LNCaP clone FGC (cell line): ENCODE measurements at regions not wholly inside any gene's neighbourhood (a gene's known extent, or its start where the extent isn't known, plus 50 kb on each side); places are given as distances from the start of the nearest gene placed in this dataset.

ENCODE experiments used
- DNase-seq: peaks from one replicate; pipeline ENCODE4 v3.0.0-alpha.2; 2011; ENCODE audit warnings: low read depth
- H3K4me3 ChIP-seq: 2 replicates; pipeline ENCODE4 v1.5.1; 2011; ENCODE audit warnings: mild to moderate bottlenecking, low read depth, low read length, control low read depth
- TF ChIP-seq, protein P1 (sequence below): IDR thresholded peaks from 2 replicates; pipeline ENCODE4 v1.5.1; 2012; ENCODE audit warnings: mild to moderate bottlenecking; ENCODE audit not compliant: control insufficient read depth, insufficient read depth; ENCODE audit errors: extremely low read depth

DNA sequence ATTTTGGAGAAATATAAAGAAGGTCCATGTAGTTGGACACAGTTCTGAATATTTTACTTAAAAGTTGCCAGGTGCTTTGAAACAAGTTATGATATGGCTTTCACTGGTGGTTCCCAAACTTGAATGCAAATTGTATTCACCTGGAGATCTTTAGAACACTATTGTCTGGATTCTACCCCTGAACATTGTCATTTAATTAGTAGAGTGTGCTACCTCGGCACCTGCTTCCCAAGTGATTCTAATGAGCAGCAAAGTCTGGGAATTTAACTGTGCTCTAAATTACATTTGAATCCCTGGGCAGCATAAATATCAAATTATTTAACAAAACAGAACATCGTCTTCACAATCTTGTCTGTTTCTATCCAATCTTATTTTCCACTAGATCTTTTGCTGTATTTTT, 2483.3 kb downstream of the PCDH9 start:
- H3K4me3 ChIP-seq: no peak overlapping the region
- TF ChIP-seq, protein P1, sequence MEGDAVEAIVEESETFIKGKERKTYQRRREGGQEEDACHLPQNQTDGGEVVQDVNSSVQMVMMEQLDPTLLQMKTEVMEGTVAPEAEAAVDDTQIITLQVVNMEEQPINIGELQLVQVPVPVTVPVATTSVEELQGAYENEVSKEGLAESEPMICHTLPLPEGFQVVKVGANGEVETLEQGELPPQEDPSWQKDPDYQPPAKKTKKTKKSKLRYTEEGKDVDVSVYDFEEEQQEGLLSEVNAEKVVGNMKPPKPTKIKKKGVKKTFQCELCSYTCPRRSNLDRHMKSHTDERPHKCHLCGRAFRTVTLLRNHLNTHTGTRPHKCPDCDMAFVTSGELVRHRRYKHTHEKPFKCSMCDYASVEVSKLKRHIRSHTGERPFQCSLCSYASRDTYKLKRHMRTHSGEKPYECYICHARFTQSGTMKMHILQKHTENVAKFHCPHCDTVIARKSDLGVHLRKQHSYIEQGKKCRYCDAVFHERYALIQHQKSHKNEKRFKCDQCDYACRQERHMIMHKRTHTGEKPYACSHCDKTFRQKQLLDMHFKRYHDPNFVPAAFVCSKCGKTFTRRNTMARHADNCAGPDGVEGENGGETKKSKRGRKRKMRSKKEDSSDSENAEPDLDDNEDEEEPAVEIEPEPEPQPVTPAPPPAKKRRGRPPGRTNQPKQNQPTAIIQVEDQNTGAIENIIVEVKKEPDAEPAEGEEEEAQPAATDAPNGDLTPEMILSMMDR: no peak
- DNase-seq: no peak

DNA sequence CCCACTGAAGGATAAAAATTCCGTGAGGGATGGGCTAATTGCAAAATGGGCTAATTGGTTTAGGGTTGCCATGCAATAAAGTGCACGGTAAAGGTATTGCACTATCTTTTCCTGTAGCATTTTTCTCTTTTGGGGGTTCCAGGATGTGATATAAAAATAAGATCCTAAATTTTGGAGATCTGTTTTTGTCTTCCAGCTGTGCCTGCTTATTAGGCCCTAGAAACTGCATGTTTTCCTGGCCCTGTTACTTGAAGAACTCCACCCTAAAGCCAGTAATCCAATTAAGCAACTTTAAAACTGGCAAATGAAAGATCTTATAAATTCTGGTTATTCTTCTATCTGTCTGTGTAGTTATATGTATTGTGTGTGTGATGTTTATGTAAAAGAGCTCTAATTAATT, 2489.6 kb downstream of the PCDH9 start:
- H3K4me3 ChIP-seq: no peak overlapping the region
- TF ChIP-seq, protein P1: no peak
- DNase-seq: no peak

DNA sequence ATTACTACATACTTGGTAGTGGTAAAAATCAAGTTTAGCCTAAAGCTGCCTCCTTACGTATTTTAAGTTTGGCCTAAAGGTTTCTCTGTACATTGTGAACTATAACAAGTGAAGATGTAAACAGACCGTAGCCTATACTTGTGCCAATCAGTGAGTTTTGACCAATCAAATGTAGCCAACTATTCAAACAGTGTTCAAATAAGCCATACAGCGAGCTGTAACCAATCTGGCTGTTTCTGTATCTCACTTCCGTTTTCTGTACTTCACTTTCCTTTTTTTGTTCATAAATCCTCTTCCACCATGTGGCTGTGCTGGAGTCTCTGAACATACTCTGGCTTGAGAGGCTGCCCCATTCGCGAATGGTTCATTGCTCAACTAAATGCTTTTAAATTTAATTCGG, 2504.6 kb downstream of the PCDH9 start:
- TF ChIP-seq, protein P1: no peak
- no peak for DNase-seq
- H3K4me3 ChIP-seq: no peak overlapping the region

DNA sequence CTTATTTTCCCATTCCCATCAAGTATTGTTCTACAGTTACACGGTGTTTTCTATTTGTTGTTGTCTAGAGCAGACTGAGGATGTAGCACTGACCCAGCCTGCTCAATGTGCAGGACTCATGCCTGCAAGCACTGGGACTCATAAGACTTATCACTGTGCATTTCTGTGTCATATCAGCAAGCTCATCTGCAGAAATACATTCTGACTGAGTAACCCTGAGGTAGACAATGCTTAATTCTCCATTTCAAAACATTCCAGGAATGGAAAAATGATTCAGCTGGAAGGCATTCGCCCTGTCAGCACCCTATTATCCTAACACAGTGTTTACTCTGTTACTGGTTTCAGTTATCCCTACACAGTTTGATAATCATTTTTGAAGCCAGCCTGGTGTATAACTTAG, 2506.4 kb downstream of the PCDH9 start:
- H3K4me3 ChIP-seq: no peak overlapping the region
- TF ChIP-seq, protein P1: no peak
- no peak for DNase-seq

DNA sequence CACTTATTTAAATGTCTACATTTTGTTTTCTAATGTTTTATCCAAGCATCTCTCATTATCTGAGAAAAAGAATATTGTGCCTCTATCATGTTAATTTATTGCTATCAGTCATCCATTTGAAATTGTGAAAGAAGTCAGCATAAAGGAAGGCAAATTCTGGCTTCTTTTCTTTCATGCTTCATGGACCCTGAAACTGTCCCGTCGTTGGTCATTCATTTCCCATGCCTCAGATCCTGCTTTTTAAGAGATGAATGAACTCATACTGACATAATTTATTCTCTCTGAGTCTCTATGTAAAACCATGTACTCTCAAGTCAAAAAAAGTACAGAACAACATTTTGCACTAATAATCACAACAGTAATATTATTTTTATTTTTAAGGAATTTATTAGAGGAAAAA, 2512.0 kb downstream of the PCDH9 start:
- no peak overlapping the region for H3K4me3 ChIP-seq
- no peak for DNase-seq
- TF ChIP-seq, protein P1: no peak

DNA sequence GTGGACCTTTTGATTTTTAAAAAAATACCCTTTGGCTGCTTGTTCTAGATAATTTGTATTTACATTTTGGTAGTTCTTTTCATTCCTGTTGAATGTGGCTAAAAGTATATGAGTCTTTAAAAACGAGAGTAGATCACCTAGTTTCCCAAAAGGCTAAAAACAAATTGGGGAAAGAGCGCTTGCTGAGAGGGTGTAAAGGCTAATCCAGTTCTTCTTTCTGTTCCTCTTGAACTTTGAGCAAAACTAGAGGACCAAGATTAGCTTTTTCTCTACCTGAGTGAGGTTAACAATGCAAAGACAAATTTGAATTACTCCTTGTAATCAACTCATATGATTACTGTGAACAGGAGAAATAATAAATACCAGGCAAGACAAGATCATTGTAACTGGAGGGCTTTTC, 2513.2 kb downstream of the PCDH9 start:
- TF ChIP-seq, protein P1: no peak
- no peak overlapping the region for H3K4me3 ChIP-seq
- DNase-seq: no peak

DNA sequence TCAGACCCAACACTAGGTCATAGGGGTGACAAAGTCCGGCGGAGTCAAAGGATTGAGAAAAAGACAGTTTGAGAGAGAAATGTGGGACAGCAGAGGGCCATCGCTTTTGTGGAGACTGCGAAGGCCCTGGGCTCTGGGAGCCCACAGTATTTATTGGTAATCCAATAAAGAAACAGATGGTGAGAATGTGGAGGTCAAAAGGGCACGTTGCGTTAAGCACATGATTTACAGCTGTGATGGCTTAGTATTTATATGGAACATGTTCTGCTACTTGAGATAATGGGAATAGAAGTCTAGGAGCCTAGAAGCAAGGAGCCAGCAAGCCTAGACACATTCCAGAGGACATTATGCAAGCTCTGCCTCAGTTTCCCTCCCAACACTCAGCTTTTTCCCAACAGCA, 2521.1 kb downstream of the PCDH9 start:
- TF ChIP-seq, protein P1: no peak
- DNase-seq: no peak
- H3K4me3 ChIP-seq: no peak overlapping the region
